ENCODE measurements at regions not wholly inside any gene's neighbourhood (a gene's known extent, or its start where the extent isn't known, plus 50 kb on each side); places are given as distances from the start of the nearest gene placed in this dataset.

- H3K4me1 Mint-ChIP-seq, result no peaks in the 10 kb centered on the region
- H3K9me3 Mint-ChIP-seq, result peaks cover 11% of the 10 kb centered on the region
- no peak for TF ChIP-seq CTCF (IDR thresholded peaks at IDR 0.05; ENCODE audit: unreplicated experiment)
- no peak overlapping the region for H3K27ac Mint-ChIP-seq
- H3K4me3 Mint-ChIP-seq, result no peak overlapping the region
- H3K27me3 Mint-ChIP-seq (ENCODE audit: low read depth), result peaks cover 2% of the 10 kb centered on the region
- no peak for DNase-seq (ENCODE audit: low spot score in 2 of 2, unreplicated experiment in 2 of 2)
- H3K36me3 Mint-ChIP-seq, result no peaks in the 10 kb centered on the region
Measured at GRCh38 chr12:125871811-125872594, 806.8 kb downstream of the AACS start.

GRCh38 chr12:125873016-125873415 lies 807.8 kb downstream of the AACS start:
- DNase-seq (ENCODE audit: low spot score in 2 of 2, unreplicated experiment in 2 of 2), result no peak
- Mint-ChIP-seq H3K4me3 (no peak overlapping the region), H3K27ac (no peak overlapping the region), H3K36me3 (no peaks in the 10 kb centered on the region), H3K9me3 (peaks cover 3% of the 10 kb centered on the region), H3K4me1 (no peaks in the 10 kb centered on the region), H3K27me3 (ENCODE audit: low read depth) (peaks cover 4% of the 10 kb centered on the region)
- no peak for TF ChIP-seq CTCF (IDR thresholded peaks at IDR 0.05; ENCODE audit: unreplicated experiment)

GRCh38 chr12:125878483-125878882 lies 813.2 kb downstream of the AACS start:
- no peak overlapping the region for H3K27ac Mint-ChIP-seq
- no peaks in the 10 kb centered on the region for H3K36me3 Mint-ChIP-seq
- H3K4me1 Mint-ChIP-seq, result no peaks in the 10 kb centered on the region
- H3K27me3 Mint-ChIP-seq (ENCODE audit: low read depth), result peaks cover 11% of the 10 kb centered on the region
- no peak for TF ChIP-seq CTCF (IDR thresholded peaks at IDR 0.05; ENCODE audit: unreplicated experiment)
- no peaks in the 10 kb centered on the region for H3K9me3 Mint-ChIP-seq
- no peak for DNase-seq (ENCODE audit: low spot score in 2 of 2, unreplicated experiment in 2 of 2)
- no peak overlapping the region for H3K4me3 Mint-ChIP-seq

- TF ChIP-seq CTCF (IDR thresholded peaks at IDR 0.05; ENCODE audit: unreplicated experiment), result no peak
- Mint-ChIP-seq H3K27ac (no peak overlapping the region), H3K9me3 (peaks cover 6% of the 10 kb centered on the region), H3K4me1 (no peaks in the 10 kb centered on the region), H3K36me3 (no peaks in the 10 kb centered on the region), H3K27me3 (ENCODE audit: low read depth) (peaks cover 9% of the 10 kb centered on the region), H3K4me3 (no peak overlapping the region)
- DNase-seq (ENCODE audit: low spot score in 2 of 2, unreplicated experiment in 2 of 2), result no peak
Measured at GRCh38 chr12:125882141-125882540, 816.9 kb downstream of the AACS start.

- H3K4me1 Mint-ChIP-seq, result peaks cover 9% of the 10 kb centered on the region
- peaks cover 7% of the 10 kb centered on the region for H3K9me3 Mint-ChIP-seq
- H3K36me3 Mint-ChIP-seq, result no peaks in the 10 kb centered on the region
- H3K27me3 Mint-ChIP-seq (ENCODE audit: low read depth), result no peaks in the 10 kb centered on the region
- H3K4me3 Mint-ChIP-seq, result no peak overlapping the region
- no peak overlapping the region for H3K27ac Mint-ChIP-seq
- no peak for DNase-seq (ENCODE audit: low spot score in 2 of 2, unreplicated experiment in 2 of 2)
- TF ChIP-seq CTCF (IDR thresholded peaks at IDR 0.05; ENCODE audit: unreplicated experiment), result no peak
Measured at GRCh38 chr12:125888921-125889320, 823.7 kb downstream of the AACS start.

All from mesothelial cell of epicardium (in vitro differentiated cells).